DMS 273 treated with DMSO at 0.1 percent for 48 hours (cell line): ENCODE measurements at regions not wholly inside any gene's neighbourhood (a gene's known extent, or its start where the extent isn't known, plus 50 kb on each side); places are given as distances from the start of the nearest gene placed in this dataset.

ENCODE experiments used
- DNase-seq: peaks from one replicate; lab custom pipeline; 2025; lab: John Stamatoyannopoulos, UW

GRCh38 chr14:22036541-22037239 is 363.1 kb upstream of the OR4E1 start:
- DNase-seq = no peak

- no peak for DNase-seq
These were observed 352.9 kb upstream of the OR4E1 start for GRCh38 chr14:22026527-22026926.

DNA sequence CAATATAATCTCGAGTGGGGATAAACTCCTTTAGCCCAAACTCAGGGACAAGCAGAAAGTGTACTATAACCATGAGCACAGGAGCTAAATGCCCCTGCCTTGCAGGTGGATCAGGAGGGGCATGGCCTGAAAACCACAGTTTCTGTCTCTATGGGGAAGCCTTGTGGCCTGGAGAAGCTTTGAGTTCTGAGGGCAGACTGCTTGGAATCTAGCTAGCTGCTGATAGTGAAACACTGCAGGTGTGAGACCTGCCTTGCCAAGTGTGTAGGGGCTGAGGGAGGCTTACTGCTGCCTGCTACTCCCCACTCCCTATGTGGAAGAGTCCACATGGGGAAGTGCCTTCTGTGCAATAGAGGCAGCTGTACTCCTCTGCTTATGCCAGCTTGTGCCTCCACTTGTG is 352.3 kb upstream of the OR4E1 start:
- no peak for DNase-seq

DNA sequence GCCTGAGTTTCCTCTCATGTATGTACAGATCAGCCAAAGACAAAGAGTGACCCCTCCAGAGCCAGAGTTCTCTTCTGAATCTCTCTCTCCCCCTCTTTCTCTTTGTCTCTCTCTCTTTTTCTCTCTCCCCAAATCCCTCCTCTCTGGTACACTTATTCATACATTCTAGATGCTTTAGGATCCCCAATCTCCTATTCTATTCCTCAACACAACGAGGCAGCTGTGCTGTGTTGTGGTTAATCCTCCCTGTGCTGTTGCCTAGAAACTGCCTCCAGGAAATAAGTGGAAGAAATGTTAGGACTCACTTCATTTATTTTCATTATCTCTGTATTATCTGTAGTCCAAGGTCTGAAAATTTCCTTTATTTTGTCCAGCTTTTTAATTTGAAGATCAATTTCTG is 350.5 kb upstream of the OR4E1 start:
- DNase-seq = no peak

DNA sequence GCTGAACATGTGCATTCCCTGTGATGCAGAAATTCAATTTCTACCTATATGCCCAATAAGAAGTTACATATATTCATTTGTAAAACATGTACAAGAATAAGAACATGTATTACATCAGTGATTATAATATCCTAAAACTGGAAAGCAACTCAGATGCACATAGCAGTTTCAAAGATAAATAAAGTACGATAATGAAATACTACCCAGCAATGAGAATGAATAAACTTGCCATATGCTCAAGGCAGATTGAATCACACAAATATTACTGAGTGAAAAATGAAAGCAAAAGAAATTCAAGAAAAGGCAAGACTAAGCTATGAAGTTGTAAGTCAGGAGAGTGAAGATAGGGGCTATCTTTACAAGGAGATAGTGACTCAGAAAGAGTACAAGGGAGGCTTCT is 345.3 kb upstream of the OR4E1 start:
- DNase-seq = no peak

GRCh38 chr14:22012452-22012851 is 338.8 kb upstream of the OR4E1 start:
- DNase-seq = no peak

GRCh38 chr14:22011253-22011642 is 337.6 kb upstream of the OR4E1 start:
- DNase-seq = no peak

DNA sequence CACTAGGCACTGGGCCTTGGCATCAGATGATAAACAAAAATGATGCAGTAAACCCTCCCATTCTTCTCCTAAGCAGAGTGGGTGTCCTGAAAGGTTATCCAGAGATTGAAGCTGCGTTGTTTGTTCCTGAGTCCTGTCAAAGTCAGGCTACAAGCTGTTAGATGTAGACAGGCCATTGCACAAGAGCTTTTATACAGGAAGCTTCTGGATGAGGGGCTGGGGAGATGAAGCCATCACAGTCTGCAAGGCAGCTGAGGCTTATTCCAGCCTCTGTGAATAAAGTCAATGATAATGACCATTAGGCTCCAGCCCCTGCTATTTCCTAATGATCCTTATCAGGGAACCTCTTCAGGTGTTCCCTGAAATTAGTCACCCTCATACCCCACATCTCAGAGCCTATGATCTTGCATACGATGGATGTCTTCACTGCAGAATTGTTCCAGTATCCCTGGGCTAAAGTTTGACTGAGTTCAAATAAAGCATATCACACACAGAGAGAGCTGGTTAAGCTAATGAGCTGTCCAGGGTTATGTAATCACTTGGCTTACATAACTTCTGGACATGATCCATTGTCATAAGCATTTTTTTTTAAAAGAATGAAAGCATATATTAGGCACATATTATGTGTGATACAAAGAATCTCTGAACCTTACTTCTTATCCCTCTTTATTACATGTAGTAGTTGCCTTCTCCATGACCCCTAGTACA is 337.1 kb upstream of the OR4E1 start:
- DNase-seq = no peak

- no peak for DNase-seq
These were observed 335.1 kb upstream of the OR4E1 start for GRCh38 chr14:22008766-22009165.

DNA sequence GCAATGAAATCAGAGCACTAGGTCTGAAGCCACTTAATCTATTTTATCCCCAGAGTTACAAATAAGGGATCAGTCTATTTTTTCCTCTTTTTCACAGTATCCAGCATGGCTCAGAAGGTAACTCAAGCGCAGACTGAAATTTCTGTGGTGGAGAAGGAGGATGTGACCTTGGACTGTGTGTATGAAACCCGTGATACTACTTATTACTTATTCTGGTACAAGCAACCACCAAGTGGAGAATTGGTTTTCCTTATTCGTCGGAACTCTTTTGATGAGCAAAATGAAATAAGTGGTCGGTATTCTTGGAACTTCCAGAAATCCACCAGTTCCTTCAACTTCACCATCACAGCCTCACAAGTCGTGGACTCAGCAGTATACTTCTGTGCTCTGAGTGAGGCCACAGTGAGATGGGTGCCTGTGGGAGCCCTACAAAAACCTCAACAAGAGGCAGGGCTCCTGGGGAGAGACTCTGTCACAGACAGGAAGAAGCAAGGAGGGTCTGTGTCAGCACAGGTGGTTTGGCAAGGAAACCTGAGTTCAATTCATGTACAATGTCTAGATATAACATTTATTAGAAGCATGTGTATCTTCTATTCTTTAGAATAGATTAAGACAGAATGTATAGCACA is 334.3 kb upstream of the OR4E1 start:
- no peak for DNase-seq

DNA sequence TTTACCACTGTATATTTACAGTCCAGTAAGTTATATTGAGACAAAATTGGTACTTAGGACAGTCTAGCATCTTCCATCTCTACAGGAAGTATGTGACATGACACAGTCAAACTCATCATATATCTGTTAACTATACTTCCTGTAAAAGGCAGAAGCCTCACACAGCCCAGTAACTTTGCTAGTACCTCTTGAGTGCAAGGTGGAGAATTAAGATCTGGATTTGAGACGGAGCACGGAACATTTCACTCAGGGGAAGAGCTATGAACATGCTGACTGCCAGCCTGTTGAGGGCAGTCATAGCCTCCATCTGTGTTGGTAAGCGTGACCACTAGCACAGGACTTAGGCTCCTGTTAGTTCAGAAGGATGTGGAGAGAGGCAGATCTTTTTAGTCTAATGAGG is 333.7 kb upstream of the OR4E1 start:
- no peak for DNase-seq

DNA sequence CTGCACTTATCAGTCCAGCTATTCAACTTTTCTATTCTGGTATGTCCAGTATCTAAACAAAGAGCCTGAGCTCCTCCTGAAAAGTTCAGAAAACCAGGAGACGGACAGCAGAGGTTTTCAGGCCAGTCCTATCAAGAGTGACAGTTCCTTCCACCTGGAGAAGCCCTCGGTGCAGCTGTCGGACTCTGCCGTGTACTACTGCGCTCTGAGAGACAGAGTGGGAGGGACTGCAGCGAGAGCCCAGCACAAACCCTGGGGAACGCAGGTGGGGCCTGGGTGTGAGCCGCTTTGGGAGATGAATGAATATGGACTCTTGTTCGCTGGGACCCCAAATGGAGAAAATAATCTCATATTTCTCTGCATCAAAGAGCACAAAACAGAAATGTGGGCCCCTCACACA is 329.8 kb upstream of the OR4E1 start:
- no peak for DNase-seq

DNA sequence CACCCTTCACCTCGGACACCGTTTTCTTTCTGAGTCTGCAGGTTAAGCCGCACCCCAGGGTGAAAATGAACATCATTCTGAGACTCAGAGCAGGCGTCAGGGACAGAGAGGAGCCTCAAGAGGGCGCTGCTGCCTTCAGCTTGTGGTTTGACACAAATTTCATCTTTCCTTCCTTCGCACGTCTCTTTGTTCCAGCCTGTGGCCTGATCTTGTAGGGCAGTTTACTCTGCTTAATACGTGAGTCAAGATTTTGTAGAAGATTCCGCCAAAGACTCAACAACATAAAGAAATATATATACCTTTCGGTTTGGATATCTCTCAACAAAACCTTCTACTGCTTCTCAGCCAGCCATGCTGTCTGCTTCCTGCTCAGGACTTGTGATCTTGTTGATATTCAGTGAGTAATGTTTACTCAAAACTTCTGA is 329.3 kb upstream of the OR4E1 start:
- DNase-seq = no peak

DNA sequence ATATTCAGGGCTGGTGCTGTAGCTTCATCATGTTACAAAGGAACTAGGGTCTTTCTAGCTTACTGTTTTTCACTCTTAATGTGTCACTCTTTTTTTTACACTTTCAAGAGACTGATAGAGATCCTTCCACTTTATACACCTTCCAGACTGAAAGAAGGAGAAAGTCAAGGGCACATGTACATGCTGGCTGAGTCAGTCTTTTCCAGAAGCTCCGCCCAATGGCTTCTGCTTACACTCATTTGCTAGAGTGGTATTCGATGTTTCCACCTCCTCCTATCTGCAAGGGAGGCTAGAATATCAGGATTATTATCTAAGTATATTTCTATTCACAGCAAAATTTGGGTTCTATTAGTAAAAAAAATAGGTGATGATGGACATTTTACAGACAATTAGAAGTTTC is 325.8 kb upstream of the OR4E1 start:
- no peak for DNase-seq

DNA sequence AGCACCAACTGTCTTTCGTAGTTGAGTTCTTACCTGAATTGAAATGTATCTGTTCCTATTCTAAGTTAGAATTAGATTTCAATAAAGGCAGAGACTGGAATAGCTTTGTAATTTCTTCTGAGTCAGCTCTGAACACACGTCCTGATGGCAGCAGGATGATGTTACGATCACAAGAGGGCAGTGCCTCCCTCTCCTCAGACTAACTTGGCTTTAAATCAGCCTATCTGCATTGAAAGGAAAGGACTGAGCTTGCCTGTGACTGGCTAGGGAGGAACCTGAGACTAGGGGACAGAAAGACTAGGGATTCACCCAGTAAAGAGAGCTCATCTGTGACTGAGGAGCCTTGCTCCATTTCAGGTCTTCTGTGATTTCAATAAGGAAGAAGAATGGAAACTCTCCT is 323.7 kb upstream of the OR4E1 start:
- DNase-seq = no peak

GRCh38 chr14:21995332-21995731 is 321.7 kb upstream of the OR4E1 start:
- DNase-seq = no peak

DNA sequence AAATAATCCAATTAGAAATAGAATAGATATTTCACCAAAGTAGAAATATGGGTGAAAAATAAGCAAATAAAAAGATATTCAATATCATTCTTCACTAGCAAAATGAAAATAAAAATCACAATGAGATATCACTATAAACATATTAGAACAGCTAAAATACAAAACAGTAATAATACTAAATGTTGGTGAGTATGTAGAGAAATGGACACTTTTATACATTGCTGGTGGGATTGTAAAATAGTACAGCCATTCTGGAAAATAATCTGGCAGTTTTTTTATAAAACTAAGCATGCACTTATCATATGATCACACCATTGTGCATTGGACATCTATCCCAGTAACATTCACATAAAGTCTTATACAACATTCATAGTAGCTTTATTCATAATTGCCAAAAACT is 320.2 kb upstream of the OR4E1 start:
- no peak for DNase-seq

- DNase-seq = no peak
These were observed 319.5 kb upstream of the OR4E1 start for GRCh38 chr14:21993070-21993469.

DNA sequence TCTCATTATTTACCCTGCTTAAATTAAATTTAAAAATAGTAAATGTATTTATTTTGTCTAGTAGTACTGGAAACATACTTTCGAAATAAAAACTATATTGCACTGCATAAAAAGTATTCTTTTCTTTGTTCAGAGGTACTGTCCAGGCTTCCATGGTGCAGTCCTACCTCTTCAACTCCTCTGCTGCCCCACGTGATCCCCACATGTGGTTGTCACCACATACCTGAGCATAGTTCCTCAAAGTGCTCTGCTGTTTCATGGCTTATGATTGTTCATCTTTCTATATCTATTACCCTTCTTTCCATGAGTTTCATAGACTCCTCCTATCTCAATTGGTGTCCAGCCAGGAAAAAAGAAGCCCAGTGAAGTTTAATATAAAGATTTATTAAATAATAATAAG is 317.5 kb upstream of the OR4E1 start:
- DNase-seq = no peak

DNA sequence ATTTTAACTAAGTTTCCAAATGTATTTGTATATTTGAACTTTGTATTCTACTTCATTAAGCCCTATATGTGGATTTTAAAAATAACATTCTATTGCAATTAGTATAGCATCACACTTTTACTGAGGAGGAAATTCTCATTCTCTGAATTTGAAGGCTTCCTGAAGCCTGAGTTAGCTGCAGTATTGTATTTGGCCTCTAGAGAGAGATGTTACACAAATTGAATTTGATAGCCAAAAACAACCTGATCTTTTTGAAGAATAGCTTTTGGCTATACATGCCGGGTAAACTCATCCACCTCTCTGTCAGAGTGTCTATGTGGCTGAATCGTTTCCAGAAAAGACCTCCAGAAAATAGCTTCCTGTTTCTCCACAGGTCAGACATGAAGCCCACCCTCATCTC is 316.5 kb upstream of the OR4E1 start:
- no peak for DNase-seq

DNA sequence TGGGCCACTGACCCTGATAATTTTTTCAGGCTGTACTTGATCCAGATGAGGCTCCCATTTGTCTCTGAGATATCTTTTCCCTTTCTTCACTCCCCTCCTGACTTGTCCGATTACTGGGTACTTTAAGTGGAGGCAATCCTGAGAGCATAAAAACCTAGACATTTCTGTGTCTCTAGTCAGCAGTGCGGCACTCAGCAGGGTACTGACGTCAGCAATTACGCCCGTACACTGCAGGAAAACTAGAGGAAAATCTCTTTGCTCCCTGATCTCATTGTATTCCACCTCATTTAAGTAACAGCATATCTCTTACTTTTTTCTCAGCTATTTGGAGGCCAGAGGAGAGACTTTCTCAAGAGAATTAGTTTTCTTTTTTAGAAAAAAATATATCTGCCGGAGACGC is 315.5 kb upstream of the OR4E1 start:
- DNase-seq = no peak

GRCh38 chr14:21988413-21988812 is 314.8 kb upstream of the OR4E1 start:
- no peak for DNase-seq

DNA sequence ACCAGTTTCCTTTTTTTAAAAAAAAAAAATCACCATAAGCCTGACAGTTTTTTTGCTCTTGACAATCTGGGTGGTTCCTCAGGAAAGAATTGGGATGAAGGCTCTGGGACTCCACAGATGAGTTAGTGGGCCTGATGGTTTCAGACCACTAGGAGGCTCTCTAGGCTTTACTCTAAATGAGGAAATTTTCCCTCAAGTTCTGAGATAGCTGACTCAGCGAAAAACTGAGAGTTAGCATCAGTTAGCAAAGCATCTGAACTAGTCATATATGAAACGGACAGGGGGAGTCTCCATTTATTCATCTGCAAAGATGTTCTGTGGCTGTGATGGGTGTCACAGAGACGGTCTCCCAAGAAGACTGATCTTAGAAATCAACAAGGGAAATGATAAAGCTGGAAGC is 314.3 kb upstream of the OR4E1 start:
- no peak for DNase-seq

DNA sequence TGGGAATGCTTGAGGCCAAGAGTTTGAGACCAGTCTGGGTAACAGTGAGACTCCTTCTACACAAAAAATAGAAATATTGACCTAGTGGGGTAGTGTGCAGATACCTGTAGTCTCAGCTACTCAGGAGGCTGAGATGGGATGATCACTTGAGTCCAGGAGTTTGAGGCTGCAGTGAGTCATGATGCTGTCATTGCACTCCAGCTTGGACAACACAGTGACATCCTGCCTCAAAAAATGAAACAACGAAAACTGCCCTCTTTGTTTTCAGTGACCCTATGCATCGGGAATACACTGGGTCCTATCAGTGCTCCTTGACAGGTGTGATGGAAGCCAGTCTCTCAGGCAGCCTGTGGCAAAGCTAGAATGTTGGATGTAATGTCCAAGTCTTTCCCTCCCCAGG is 311.5 kb upstream of the OR4E1 start:
- no peak for DNase-seq
